ENCODE measurements at regions not wholly inside any gene's neighbourhood (a gene's known extent, or its start where the extent isn't known, plus 50 kb on each side); places are given as distances from the start of the nearest gene placed in this dataset.
"Not testable (repeated sequence)": the region's sequence is repeated elsewhere in the genome, so short reads cannot be mapped to it uniquely, and the experiment has no call there.

GRCh38 chr2:111605798-111606197 is 278.2 kb downstream of the ANAPC1 start:
- TF ChIP-seq FOXJ3 (CRISPR knock-in tag; IDR thresholded peaks at IDR 0.05); CTCF (IDR thresholded peaks at IDR 0.05); RAD21 (IDR thresholded peaks at IDR 0.05; ENCODE audit: low read length); MAX (IDR thresholded peaks at IDR 0.05; ENCODE audit: low read depth); EZH2phosphoT487 (IDR thresholded peaks at IDR 0.05; ENCODE audit: borderline replicate concordance, low read depth); NFIC (IDR thresholded peaks at IDR 0.05; ENCODE audit: borderline replicate concordance); REST (IDR thresholded peaks at IDR 0.05; ENCODE audit: low read depth, low read length); FOXM1 (IDR thresholded peaks at IDR 0.05; ENCODE audit: low read depth); MXI1 (IDR thresholded peaks at IDR 0.05; ENCODE audit: low read depth, low read length); SIN3A (IDR thresholded peaks at IDR 0.05; ENCODE audit: borderline replicate concordance, low read depth, low read length); GABPA (IDR thresholded peaks at IDR 0.05; ENCODE audit: low read depth): not testable (repeated sequence)
